HCT116 (cell line): ENCODE measurements at regions not wholly inside any gene's neighbourhood (a gene's known extent, or its start where the extent isn't known, plus 50 kb on each side); places are given as distances from the start of the nearest gene placed in this dataset.

Source experiments
- ATAC-seq: fragments of 200-7000 bp; cut with Tn5 transposase; 2 replicates; pipeline ENCODE4 v1.9.1; 2020; ENCODE audit warnings: mild to moderate bottlenecking, moderate library complexity
- BruUV-seq: library from RNA; stranded (reverse); fragments of 400-500 nt; replicated peaks from 2 replicates; lab custom pipeline; 2021; lab: Mats Ljungman, UMichigan
- CTCF ChIA-PET: fragments of 300-600 bp; sonication (Branson Sonifier 250); formaldehyde crosslinking; loops from one replicate; lab custom pipeline; 2021; ENCODE audit warnings: antibody characterized with exemption; lab: Charles Lee
- POLR2A ChIA-PET: fragments of 300-600, 350-600 bp; sonication (Branson Sonifier 250); formaldehyde crosslinking; loops from one replicate; lab custom pipeline; 2021; ENCODE audit warnings: antibody characterized with exemption; lab: Charles Lee
- RAD21 ChIA-PET, 2 experiments: fragments of 300-600 bp; sonication (Branson Sonifier 250); formaldehyde crosslinking; loops; one replicate each; lab custom pipeline; 2023; ENCODE audit warnings: low total read pairs in 2 of 2; ENCODE audit not compliant: uncharacterized antibody in 2 of 2, unreplicated experiment in 2 of 2, low non-redundant PET in 1 of 2; lab: Charles Lee
- DNase-seq: peaks from one replicate; pipeline ENCODE4 v3.0.0-alpha.2; 2010; ENCODE audit warnings: low read depth, low spot score
- H2AFZ ChIP-seq: fragments of 200-600 bp; shearing (Covaris generic), sonication (generic); 2 replicates; pipeline ENCODE4 v1.6.1; 2017; ENCODE audit warnings: low read depth, mixed run types, mixed read lengths, antibody characterized with exemption, low read length; ENCODE audit not compliant: poor library complexity, severe bottlenecking
- H3K27ac ChIP-seq: 2 replicates; pipeline ENCODE4 v1.5.1; 2012; ENCODE audit warnings: low read depth, low read length
- H3K27me3 ChIP-seq: fragments of 200-600 bp; sonication (generic); 2 replicates; pipeline ENCODE4 v1.6.1; 2016; ENCODE audit warnings: mixed run types, low read length, mixed read lengths; ENCODE audit not compliant: insufficient read depth
- H3K36me3 ChIP-seq, 2 experiments: fragments of 200-500 bp in 1 of 2; fragments of 200-600 bp in 1 of 2; sonication (Bioruptor generic) in 1 of 2; sonication (generic) in 1 of 2; 2 replicates each; pipeline versions ENCODE4 v1.5.1 to v1.6.1; 2014 to 2016; ENCODE audit warnings: low read length in 2 of 2, inconsistent platforms in 1 of 2, mixed read lengths in 1 of 2, mixed run types in 1 of 2; ENCODE audit not compliant: insufficient read depth in 2 of 2, control insufficient read depth in 1 of 2
- H3K4me1 ChIP-seq, 2 experiments: fragments of 200-600 bp in 1 of 2; sonication (generic) in 1 of 2; 2 replicates each; pipeline versions ENCODE4 v1.5.1 to v1.6.1; 2012 to 2017; ENCODE audit warnings: low read length in 2 of 2, inconsistent platforms in 1 of 2, mild to moderate bottlenecking in 1 of 2, mixed read lengths in 1 of 2, mixed run types in 1 of 2, moderate library complexity in 1 of 2; ENCODE audit not compliant: insufficient read depth in 2 of 2, control insufficient read depth in 1 of 2
- H3K4me2 ChIP-seq: fragments of 200-600 bp; sonication (generic); 2 replicates; pipeline ENCODE4 v1.6.1; 2017; ENCODE audit warnings: mixed run types, low read length, mixed read lengths
- H3K4me3 ChIP-seq, 2 experiments: fragments of 200-600 bp in 1 of 2; sonication (generic) in 1 of 2; replicated peaks in 1 of 2; 2 replicates each; pipeline ENCODE4 v1.5.1; 2011 to 2016; ENCODE audit warnings: low read length in 2 of 2, control low read depth in 1 of 2, low read depth in 1 of 2, mild to moderate bottlenecking in 1 of 2, mixed read lengths in 1 of 2, mixed run types in 1 of 2
- H3K79me2 ChIP-seq: fragments of 200-600 bp; sonication (generic); 2 replicates; pipeline ENCODE4 v1.6.1; 2017; ENCODE audit warnings: mild to moderate bottlenecking, mixed run types, low read length, moderate library complexity, mixed read lengths; ENCODE audit not compliant: insufficient read depth
- H3K9ac ChIP-seq: fragments of 200-600 bp; sonication (generic); 2 replicates; pipeline ENCODE4 v1.6.1; 2016; ENCODE audit warnings: low read length, mixed read lengths
- H3K9me2 ChIP-seq: fragments of 200-600 bp; sonication (generic), shearing (Covaris generic); 2 replicates; pipeline ENCODE4 v1.6.1; 2017; ENCODE audit warnings: mixed run types, mild to moderate bottlenecking, moderate library complexity; ENCODE audit not compliant: insufficient read depth
- H3K9me3 ChIP-seq, 2 experiments: fragments of 200-500 bp in 1 of 2; fragments of 200-600 bp in 1 of 2; sonication (Bioruptor generic) in 1 of 2; sonication (generic) in 1 of 2; 2 replicates each; pipeline ENCODE4 v1.6.1; 2014 to 2017; ENCODE audit warnings: low read length in 2 of 2, mixed read lengths in 2 of 2, inconsistent platforms in 1 of 2, low read depth in 1 of 2, mild to moderate bottlenecking in 1 of 2, mixed run types in 1 of 2, moderate library complexity in 1 of 2; ENCODE audit not compliant: control insufficient read depth in 1 of 2, insufficient read depth in 1 of 2
- H4K20me1 ChIP-seq: fragments of 200-600 bp; sonication (generic), shearing (Covaris generic); 2 replicates; pipeline ENCODE4 v1.6.1; 2017; ENCODE audit warnings: mixed run types, mild to moderate bottlenecking, moderate library complexity; ENCODE audit not compliant: insufficient read depth
- CBX3 ChIP-seq: IDR thresholded peaks from 2 replicates; pipeline ENCODE4 v1.6.1; 2012; ENCODE audit warnings: low read depth
- CEBPB ChIP-seq: IDR thresholded peaks from 2 replicates; pipeline ENCODE4 v1.6.1; 2012; ENCODE audit warnings: low read depth
- CTCF ChIP-seq, 3 experiments: fragments of 200-600 bp in 1 of 3; sonication (generic) in 1 of 3; IDR thresholded peaks in 2 of 3; conservative IDR thresholded peaks in 1 of 3; 2 replicates each; pipeline ENCODE4 v1.5.1; 2012 to 2017; ENCODE audit warnings: low read depth in 2 of 3, low read length in 2 of 3, antibody characterized with exemption in 1 of 3, borderline replicate concordance in 1 of 3, control low read depth in 1 of 3, mild to moderate bottlenecking in 1 of 3, mixed read lengths in 1 of 3, mixed run types in 1 of 3, moderate library complexity in 1 of 3; ENCODE audit not compliant: insufficient read depth in 1 of 3
- ELF1 ChIP-seq: IDR thresholded peaks from 2 replicates; pipeline ENCODE4 v1.6.1; 2012; ENCODE audit warnings: low read depth, borderline replicate concordance
- EZH2 ChIP-seq: fragments of 200-600 bp; sonication (generic); IDR thresholded peaks from 2 replicates; pipeline ENCODE4 v1.6.1; 2017; ENCODE audit warnings: antibody characterized with exemption, mixed run types
- FOSL1 ChIP-seq: IDR thresholded peaks from 2 replicates; pipeline ENCODE4 v1.6.1; 2012; ENCODE audit warnings: low read depth
- JUND ChIP-seq: IDR thresholded peaks from 2 replicates; pipeline ENCODE4 v1.6.1; 2012
- POLR2A ChIP-seq: IDR thresholded peaks from 2 replicates; pipeline ENCODE4 v1.7.0; 2011; ENCODE audit warnings: borderline replicate concordance; ENCODE audit not compliant: insufficient read depth, insufficient read length; ENCODE audit errors: extremely low read depth
- POLR2AphosphoS5 ChIP-seq: IDR thresholded peaks from 2 replicates; pipeline ENCODE4 v1.6.1; 2011; ENCODE audit warnings: mild to moderate bottlenecking, low read depth, low read length, moderate library complexity
- RAD21 ChIP-seq: IDR thresholded peaks from 2 replicates; pipeline ENCODE4 v1.6.1; 2012; ENCODE audit warnings: low read depth, mild to moderate bottlenecking
- SIN3A ChIP-seq: IDR thresholded peaks from 2 replicates; pipeline ENCODE4 v1.6.1; 2012; ENCODE audit warnings: low read depth
- SP1 ChIP-seq: IDR thresholded peaks from 2 replicates; pipeline ENCODE4 v1.6.1; 2012; ENCODE audit warnings: low read depth
- SRF ChIP-seq: IDR thresholded peaks from 2 replicates; pipeline ENCODE4 v1.6.1; 2012; ENCODE audit warnings: low read depth
- TCF7L2 ChIP-seq: IDR thresholded peaks from 2 replicates; pipeline ENCODE4 v1.7.0; 2011; ENCODE audit warnings: borderline replicate concordance, inconsistent platforms; ENCODE audit not compliant: insufficient read depth, insufficient read length; ENCODE audit errors: extremely low read depth
- ZBTB33 ChIP-seq: IDR thresholded peaks from 2 replicates; pipeline ENCODE4 v1.6.1; 2011; ENCODE audit warnings: mild to moderate bottlenecking, low read length, moderate library complexity; ENCODE audit not compliant: insufficient replicate concordance; ENCODE audit errors: extremely low read depth
- ZFX ChIP-seq: fragments of 450-650 bp; IDR thresholded peaks from 2 replicates; pipeline ENCODE4 v1.6.1; 2017
- intact Hi-C: fragments of 100-400 bp; cut with micrococcal nuclease; formaldehyde crosslinking; loops from 2 replicates; pipeline ENCODE4 v1.10.0; 2022

GRCh38 chr1:82567348-82567747 lies 766.6 kb downstream of the ADGRL2 start:
- no peak overlapping the region for H2AFZ ChIP-seq
- intact Hi-C loops: no loop called here
- H3K9me2 ChIP-seq: no peaks in the 10 kb centered on the region
- no peaks in the 10 kb centered on the region for H3K27me3 ChIP-seq
- RAD21 ChIA-PET: no interaction called here
- no peak overlapping the region for H3K4me2 ChIP-seq
- H3K9me3 ChIP-seq: peaks cover 0 to 3% of the 10 kb centered on the region in 2 experiments; a peak in 1 of 4 replicates
- ATAC-seq (no peak), DNase-seq (no peak)
- CTCF ChIA-PET: no interaction called here
- no peaks in the 10 kb centered on the region for H3K79me2 ChIP-seq
- H4K20me1 ChIP-seq: no peaks in the 10 kb centered on the region; the same call in 1 of the 2 replicates
- no peak overlapping the region for H3K4me3 ChIP-seq
- POLR2A ChIA-PET: no interaction called here
- BruUV-seq: no TSS peak
- no peaks in the 10 kb centered on the region for H3K36me3 ChIP-seq
- H3K27ac ChIP-seq: no peak overlapping the region
- peaks cover 0 to 11% of the 10 kb centered on the region in 2 experiments; a peak in 1 of 4 replicates for H3K4me1 ChIP-seq
- TF ChIP-seq ZBTB33: no peak
- no peak for TF ChIP-seq SRF
- no peak for TF ChIP-seq ELF1
- no peak for TF ChIP-seq ZFX
- TF ChIP-seq EZH2: no peak
- TF ChIP-seq CBX3: no peak
- no peak for TF ChIP-seq POLR2A
- TF ChIP-seq POLR2AphosphoS5: no peak
- no peak for TF ChIP-seq SIN3A
- H3K9ac ChIP-seq: no peak overlapping the region

- ChIA-PET POLR2A (no interaction called here), RAD21 (no interaction called here), CTCF (no interaction called here)
- Histone ChIP-seq H2AFZ (no peak overlapping the region), H3K36me3 (no peaks in the 10 kb centered on the region), H3K9me3 (peaks cover 0 to 6% of the 10 kb centered on the region in 2 experiments; a peak in 1 of 4 replicates), H3K4me2 (peak overlapping the region; percentile 42), H3K9me2 (no peaks in the 10 kb centered on the region), H3K4me1 (peaks cover 0 to 11% of the 10 kb centered on the region in 2 experiments; a peak in 1 of 4 replicates), H3K27ac (peak overlapping the region; percentile 60; the same call in 1 of the 2 replicates), H3K4me3 (no peak overlapping the region), H3K79me2 (no peaks in the 10 kb centered on the region), H3K27me3 (no peaks in the 10 kb centered on the region), H4K20me1 (no peaks in the 10 kb centered on the region; the same call in 1 of the 2 replicates), H3K9ac (no peak overlapping the region)
- TF ChIP-seq CEBPB (peak; percentile 1; the same call in 1 of the 2 replicates), JUND (peak; percentile 35; the same call in 1 of the 2 replicates), CTCF (IDR thresholded peaks at IDR 0.05 in 2 of 3, conservative IDR thresholded peaks at IDR 0.05 in 1 of 3; ENCODE audit: borderline replicate concordance in 1 of 3, insufficient read depth in 1 of 3, low read depth in 2 of 3, low read length in 2 of 3) (no peak), FOSL1 (peak; percentile 24; the same call in 1 of the 2 replicates), TCF7L2 (peak; percentile 92), SP1 (peak; percentile 41), RAD21 (no peak)
- BruUV-seq: no TSS peak
- intact Hi-C loops: no loop called here
- peak; percentile 61 for DNase-seq
- peak; percentile 83 for ATAC-seq
These were observed 764.8 kb downstream of the ADGRL2 start for GRCh38 chr1:82565546-82565945.
